Liver (tissue), 3 donors: ENCODE measurements at regions not wholly inside any gene's neighbourhood (a gene's known extent, or its start where the extent isn't known, plus 50 kb on each side); places are given as distances from the start of the nearest gene placed in this dataset.
"Not testable (repeated sequence)": the region's sequence is repeated elsewhere in the genome, so short reads cannot be mapped to it uniquely, and the experiment has no call there.

ENCODE experiments used
- GABPA ChIP-seq, 2 donors: IDR thresholded peaks in 1 of 2; conservative IDR thresholded peaks in 1 of 2; 2 replicates each; pipeline ENCODE4 v1.6.1; 2016; ENCODE audit warnings: antibody characterized with exemption in 2 of 2, mild to moderate bottlenecking in 1 of 2, moderate library complexity in 1 of 2
- HNF4A ChIP-seq, 2 donors: conservative IDR thresholded peaks; 2 replicates each; pipeline ENCODE4 v1.6.1; 2016; ENCODE audit warnings: antibody characterized with exemption in 2 of 2, mild to moderate bottlenecking in 2 of 2
- RAD21 ChIP-seq, 2 donors: IDR thresholded peaks; 2 replicates each; pipeline ENCODE4 v1.6.1; 2016; ENCODE audit warnings: antibody characterized with exemption in 2 of 2, mild to moderate bottlenecking in 2 of 2
- RXRA ChIP-seq, 2 donors: IDR thresholded peaks; 2 replicates each; pipeline ENCODE4 v1.6.1; 2017 to 2018; ENCODE audit warnings: antibody characterized with exemption in 2 of 2, mild to moderate bottlenecking in 1 of 2
- SP1 ChIP-seq: IDR thresholded peaks from 2 replicates; pipeline ENCODE4 v1.6.1; 2018; ENCODE audit warnings: antibody characterized with exemption, mild to moderate bottlenecking
- TAF1 ChIP-seq: conservative IDR thresholded peaks from 2 replicates; pipeline ENCODE4 v1.6.1; 2016; ENCODE audit warnings: antibody characterized with exemption, mild to moderate bottlenecking
- TF ChIP-seq, protein P1 (sequence below): fragments of 150-350 bp; IDR thresholded peaks from 2 replicates; pipeline ENCODE4 v1.5.1; 2017; ENCODE audit warnings: improper control_type of control experiment, low read depth, low read length; ENCODE audit not compliant: missing input control
- TF ChIP-seq, protein P2 (sequence below): IDR thresholded peaks from 2 replicates; pipeline ENCODE4 v1.6.1; 2016; ENCODE audit warnings: antibody characterized with exemption
- TF ChIP-seq, protein P3 (sequence below): IDR thresholded peaks from 2 replicates; pipeline ENCODE4 v1.6.1; 2016; ENCODE audit warnings: antibody characterized with exemption, mild to moderate bottlenecking
- TF ChIP-seq, protein P4 (sequence below): IDR thresholded peaks from 2 replicates; pipeline ENCODE4 v1.6.1; 2016; ENCODE audit warnings: antibody characterized with exemption
- TF ChIP-seq, protein P5 (sequence below): IDR thresholded peaks from 2 replicates; pipeline ENCODE4 v1.6.1; 2016; ENCODE audit warnings: antibody characterized with exemption
- donor health status: healthy.
- donor health status: healthy.

- TF ChIP-seq, protein P1, sequence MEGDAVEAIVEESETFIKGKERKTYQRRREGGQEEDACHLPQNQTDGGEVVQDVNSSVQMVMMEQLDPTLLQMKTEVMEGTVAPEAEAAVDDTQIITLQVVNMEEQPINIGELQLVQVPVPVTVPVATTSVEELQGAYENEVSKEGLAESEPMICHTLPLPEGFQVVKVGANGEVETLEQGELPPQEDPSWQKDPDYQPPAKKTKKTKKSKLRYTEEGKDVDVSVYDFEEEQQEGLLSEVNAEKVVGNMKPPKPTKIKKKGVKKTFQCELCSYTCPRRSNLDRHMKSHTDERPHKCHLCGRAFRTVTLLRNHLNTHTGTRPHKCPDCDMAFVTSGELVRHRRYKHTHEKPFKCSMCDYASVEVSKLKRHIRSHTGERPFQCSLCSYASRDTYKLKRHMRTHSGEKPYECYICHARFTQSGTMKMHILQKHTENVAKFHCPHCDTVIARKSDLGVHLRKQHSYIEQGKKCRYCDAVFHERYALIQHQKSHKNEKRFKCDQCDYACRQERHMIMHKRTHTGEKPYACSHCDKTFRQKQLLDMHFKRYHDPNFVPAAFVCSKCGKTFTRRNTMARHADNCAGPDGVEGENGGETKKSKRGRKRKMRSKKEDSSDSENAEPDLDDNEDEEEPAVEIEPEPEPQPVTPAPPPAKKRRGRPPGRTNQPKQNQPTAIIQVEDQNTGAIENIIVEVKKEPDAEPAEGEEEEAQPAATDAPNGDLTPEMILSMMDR: not testable (repeated sequence)
- TF ChIP-seq, protein P2, sequence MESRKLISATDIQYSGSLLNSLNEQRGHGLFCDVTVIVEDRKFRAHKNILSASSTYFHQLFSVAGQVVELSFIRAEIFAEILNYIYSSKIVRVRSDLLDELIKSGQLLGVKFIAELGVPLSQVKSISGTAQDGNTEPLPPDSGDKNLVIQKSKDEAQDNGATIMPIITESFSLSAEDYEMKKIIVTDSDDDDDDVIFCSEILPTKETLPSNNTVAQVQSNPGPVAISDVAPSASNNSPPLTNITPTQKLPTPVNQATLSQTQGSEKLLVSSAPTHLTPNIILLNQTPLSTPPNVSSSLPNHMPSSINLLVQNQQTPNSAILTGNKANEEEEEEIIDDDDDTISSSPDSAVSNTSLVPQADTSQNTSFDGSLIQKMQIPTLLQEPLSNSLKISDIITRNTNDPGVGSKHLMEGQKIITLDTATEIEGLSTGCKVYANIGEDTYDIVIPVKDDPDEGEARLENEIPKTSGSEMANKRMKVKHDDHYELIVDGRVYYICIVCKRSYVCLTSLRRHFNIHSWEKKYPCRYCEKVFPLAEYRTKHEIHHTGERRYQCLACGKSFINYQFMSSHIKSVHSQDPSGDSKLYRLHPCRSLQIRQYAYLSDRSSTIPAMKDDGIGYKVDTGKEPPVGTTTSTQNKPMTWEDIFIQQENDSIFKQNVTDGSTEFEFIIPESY: not testable (repeated sequence)
- TF ChIP-seq TAF1; SP1; HNF4A (conservative IDR thresholded peaks at IDR 0.05); GABPA (IDR thresholded peaks at IDR 0.05 in 1 of 2, conservative IDR thresholded peaks at IDR 0.05 in 1 of 2); RXRA (IDR thresholded peaks at IDR 0.05); RAD21 (IDR thresholded peaks at IDR 0.05): not testable (repeated sequence)
- TF ChIP-seq, protein P3, sequence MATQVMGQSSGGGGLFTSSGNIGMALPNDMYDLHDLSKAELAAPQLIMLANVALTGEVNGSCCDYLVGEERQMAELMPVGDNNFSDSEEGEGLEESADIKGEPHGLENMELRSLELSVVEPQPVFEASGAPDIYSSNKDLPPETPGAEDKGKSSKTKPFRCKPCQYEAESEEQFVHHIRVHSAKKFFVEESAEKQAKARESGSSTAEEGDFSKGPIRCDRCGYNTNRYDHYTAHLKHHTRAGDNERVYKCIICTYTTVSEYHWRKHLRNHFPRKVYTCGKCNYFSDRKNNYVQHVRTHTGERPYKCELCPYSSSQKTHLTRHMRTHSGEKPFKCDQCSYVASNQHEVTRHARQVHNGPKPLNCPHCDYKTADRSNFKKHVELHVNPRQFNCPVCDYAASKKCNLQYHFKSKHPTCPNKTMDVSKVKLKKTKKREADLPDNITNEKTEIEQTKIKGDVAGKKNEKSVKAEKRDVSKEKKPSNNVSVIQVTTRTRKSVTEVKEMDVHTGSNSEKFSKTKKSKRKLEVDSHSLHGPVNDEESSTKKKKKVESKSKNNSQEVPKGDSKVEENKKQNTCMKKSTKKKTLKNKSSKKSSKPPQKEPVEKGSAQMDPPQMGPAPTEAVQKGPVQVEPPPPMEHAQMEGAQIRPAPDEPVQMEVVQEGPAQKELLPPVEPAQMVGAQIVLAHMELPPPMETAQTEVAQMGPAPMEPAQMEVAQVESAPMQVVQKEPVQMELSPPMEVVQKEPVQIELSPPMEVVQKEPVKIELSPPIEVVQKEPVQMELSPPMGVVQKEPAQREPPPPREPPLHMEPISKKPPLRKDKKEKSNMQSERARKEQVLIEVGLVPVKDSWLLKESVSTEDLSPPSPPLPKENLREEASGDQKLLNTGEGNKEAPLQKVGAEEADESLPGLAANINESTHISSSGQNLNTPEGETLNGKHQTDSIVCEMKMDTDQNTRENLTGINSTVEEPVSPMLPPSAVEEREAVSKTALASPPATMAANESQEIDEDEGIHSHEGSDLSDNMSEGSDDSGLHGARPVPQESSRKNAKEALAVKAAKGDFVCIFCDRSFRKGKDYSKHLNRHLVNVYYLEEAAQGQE: not testable (repeated sequence)
- TF ChIP-seq, protein P4, sequence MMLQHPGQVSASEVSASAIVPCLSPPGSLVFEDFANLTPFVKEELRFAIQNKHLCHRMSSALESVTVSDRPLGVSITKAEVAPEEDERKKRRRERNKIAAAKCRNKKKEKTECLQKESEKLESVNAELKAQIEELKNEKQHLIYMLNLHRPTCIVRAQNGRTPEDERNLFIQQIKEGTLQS: not testable (repeated sequence)
- TF ChIP-seq, protein P5, sequence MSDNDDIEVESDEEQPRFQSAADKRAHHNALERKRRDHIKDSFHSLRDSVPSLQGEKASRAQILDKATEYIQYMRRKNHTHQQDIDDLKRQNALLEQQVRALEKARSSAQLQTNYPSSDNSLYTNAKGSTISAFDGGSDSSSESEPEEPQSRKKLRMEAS: not testable (repeated sequence)
Observed at GRCh38 chr7:128576953-128577352, 95.1 kb upstream of the GARIN1A start.
